NCI-H748 (cell line): ENCODE measurements at regions not wholly inside any gene's neighbourhood (a gene's known extent, or its start where the extent isn't known, plus 50 kb on each side); places are given as distances from the start of the nearest gene placed in this dataset.

Source experiments
- DNase-seq: peaks from one replicate; lab custom pipeline; 2025; ENCODE audit not compliant: unreplicated experiment; lab: John Stamatoyannopoulos, UW

- no peak for DNase-seq
Observed at GRCh38 chr1:83773059-83773458, 225.9 kb downstream of the TTLL7 start.

GRCh38 chr1:83770319-83770661, 228.6 kb downstream of the TTLL7 start:
- no peak for DNase-seq

- DNase-seq = peak; percentile 23
Observed at GRCh38 chr1:83769594-83770318, 229.2 kb downstream of the TTLL7 start.

- DNase-seq = peak; percentile 15
Observed at GRCh38 chr1:83769072-83769471, 229.9 kb downstream of the TTLL7 start.

DNA sequence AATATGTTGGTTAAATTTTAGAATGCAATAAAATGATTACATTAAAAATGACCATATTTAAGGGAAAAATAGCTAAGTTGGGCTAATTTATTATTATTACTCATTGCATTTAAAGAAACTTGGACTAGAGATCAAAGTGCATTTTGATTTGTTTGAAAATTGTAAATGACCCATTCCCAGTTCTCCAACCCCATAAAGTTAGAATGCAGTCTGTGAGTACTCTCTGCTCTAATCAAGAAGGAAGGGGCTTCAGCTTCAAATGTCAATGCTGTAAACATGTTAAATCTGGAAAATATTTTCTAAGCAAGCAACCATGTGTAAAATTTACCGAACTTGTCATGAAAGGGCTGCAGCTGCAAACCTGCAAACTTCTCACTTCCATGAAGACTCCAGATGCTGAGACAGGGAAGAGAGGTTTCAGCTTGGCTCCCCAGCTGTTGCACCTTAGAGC, 232.7 kb downstream of the TTLL7 start:
- no peak for DNase-seq

DNA sequence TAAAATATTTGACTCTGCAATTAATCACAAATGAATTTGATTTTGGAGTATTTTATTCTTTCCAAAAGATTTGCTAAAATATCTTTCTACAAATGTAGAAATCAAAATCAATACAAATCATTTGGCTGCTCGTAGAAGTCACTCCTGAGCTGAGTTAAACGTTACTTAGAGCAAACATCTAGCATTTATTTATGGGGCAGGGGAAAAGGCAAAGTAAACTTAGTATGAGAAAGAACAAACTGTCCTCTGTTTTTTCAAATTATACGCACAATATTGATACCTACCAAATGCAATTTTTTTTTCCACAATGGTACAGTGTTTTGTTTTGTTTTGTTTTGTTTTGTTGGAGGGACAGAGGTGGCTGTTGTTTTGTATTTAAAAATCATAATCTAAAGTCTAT, 233.8 kb downstream of the TTLL7 start:
- DNase-seq = no peak

GRCh38 chr1:83764209-83764608, 234.7 kb downstream of the TTLL7 start:
- no peak for DNase-seq

- no peak for DNase-seq
Observed at GRCh38 chr1:83763361-83764095, 235.4 kb downstream of the TTLL7 start.

- DNase-seq = no peak
Observed at GRCh38 chr1:83762416-83762815, 236.5 kb downstream of the TTLL7 start.

DNA sequence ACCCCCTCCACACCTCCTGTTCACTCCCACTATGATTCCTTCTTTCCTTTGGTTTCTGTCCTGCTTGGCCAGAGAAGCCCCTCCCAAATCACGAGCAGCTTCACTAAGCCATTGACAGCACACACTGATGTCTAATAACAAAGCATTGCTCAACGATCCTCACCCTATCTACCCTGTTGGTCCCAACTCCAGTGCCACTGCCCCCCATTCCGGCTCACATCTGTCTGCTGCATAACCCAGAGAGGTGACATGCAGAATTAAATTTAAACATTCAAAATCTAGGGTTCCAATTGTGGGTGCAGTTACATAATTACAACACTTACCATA, 236.9 kb downstream of the TTLL7 start:
- no peak for DNase-seq

DNA sequence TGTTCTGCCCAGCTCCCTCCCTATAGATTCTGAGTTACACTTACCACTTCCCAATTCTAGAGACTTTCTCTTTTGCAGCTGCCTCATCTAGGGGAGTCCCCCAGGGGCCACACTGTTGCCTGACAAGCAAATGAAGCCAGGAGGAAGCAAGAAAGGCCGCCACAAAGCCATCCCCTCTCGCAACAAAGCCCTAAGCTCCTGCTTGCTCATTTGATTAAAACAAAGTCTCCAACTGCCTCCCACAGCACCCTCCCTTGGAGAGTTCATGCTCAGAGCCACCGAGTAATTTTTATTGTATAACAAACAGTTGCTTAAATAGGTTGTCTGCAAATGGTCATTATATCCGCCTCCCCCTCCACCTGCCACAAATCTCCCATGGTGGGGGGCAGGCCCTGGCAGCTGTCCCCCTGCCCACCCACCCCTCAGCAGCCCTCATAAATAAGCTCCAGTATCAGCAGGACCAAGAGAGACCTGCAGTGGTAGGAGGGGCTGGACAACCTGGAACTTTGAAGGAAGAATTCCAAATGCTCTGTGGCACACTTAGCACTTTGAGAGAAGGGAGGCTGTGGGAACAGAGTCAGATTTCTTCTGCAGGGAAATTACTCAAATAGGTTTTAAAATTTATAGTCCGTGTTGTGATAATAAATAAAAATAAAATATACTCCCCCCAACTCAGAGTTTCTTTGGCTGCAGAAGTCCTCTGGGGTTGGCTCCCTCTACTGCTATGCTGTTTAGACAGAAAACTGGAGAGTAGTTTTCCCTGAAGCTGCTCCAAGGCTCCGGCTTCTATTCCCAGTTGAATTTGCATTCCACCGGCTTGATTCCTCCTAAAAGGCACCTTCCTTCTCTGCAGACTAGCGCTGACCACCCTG, 237.5 kb downstream of the TTLL7 start:
- peak; percentile 31 for DNase-seq

- no peak for DNase-seq
Observed at GRCh38 chr1:83760226-83761021, 238.5 kb downstream of the TTLL7 start.

DNA sequence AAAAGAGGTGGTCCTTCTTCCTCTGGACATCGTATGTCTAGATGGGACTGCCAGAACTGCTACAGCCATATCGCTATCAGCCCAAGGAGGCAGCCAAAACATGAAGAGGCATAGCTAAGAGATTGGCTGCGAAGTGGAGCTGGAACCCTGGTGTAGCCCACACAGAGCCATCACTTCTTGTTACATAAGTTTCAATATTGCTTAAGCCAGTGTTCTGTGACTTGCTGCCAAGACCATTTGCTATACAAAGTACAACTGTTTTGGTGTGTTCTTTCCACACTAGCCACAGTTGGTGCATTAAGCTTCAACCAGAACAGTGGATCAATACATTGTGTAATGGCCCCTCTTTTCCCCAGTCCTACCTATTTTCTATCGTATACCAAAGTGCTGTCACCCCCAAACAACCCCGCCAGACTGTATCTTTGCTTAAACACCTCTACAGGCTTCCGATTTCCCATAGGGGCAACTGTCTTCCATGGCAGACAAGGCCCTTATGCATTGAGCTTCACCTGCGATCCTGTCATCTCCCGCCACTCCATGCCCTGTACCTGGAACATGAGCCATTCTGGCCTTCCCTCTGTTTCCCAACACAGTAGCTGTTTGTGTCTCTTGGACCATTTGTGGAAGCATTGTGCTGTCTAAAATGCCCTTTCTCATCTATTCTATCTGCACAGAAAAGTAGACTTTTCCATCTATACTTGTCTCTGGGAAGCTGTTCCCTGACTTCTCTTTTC, 241.8 kb downstream of the TTLL7 start:
- no peak for DNase-seq

DNA sequence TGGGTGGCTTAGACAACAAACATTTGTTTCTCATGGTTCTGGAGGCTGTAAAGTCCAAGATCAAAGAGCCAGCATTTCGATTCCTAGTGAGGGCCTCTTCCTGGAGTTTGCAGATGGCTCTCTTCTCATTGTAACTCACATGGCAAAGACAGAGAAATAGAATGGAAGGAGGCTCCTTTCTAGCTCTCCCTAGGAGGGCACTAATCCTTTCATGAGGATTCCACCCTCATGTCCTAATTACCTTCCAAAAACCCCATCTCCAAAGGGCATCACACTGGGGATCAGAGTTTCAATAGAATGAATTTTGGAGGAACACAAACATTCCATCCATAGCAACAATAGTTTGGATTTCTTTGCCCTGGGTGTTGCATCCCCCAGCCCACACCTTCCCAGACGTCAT, 247.3 kb downstream of the TTLL7 start:
- no peak for DNase-seq

DNA sequence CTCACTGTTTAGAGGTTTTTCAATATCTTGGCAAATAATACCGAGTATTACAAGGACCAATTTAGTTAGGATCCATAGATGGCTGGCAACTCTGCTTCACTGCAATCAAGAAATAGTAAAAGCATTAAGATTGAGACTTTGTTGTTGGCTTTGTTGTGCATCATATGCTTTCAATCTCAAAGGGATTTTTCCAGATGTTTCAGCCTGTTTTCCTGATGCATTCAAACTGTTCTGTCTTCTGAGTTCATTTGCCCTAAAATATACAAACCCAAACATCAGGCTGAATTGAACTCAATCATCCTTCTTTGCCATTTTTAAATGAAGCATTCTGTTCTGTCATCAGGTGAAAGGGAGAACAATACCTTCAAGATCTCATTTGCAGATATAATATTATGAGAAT, 248.7 kb downstream of the TTLL7 start:
- no peak for DNase-seq

- DNase-seq = no peak
Observed at GRCh38 chr1:83747853-83748482, 251.0 kb downstream of the TTLL7 start.

DNA sequence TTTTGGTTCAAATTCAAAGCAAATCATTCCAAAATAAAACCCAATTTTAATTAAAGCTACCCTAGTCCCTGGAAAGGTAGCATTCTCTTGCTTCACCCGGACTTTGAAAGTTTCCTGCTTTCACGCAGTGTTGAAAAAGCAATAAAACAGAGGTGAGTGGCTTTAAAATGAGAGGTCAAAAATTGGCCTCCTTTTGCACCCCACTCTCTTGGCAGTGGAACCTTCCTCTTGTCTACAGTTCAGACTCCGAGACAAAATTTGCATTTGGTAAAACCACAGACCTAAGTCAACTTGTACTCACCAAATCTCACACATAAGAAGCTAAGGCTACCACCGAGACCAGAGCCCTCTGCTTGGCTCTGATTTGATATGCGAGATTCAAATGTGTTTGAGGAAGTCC, 252.7 kb downstream of the TTLL7 start:
- no peak for DNase-seq

DNA sequence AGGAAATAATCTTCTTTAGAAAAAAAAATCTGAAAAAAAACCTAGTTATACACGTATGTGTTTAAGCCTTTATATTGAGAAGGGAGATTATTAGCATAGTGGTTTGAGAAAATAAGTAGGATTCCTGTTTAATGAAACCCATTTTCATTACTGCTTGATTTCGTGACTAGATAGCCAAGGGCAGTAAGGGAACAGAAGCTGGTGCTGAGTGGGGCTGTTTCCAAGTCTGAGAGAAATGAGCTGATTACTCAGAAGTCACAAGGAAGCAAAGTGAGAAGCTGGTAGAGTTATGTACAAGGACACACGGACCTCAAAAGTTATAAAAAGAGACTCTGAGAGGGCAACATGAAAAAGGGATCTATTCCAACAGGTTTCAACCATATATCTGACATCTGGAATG, 256.5 kb downstream of the TTLL7 start:
- no peak for DNase-seq

DNA sequence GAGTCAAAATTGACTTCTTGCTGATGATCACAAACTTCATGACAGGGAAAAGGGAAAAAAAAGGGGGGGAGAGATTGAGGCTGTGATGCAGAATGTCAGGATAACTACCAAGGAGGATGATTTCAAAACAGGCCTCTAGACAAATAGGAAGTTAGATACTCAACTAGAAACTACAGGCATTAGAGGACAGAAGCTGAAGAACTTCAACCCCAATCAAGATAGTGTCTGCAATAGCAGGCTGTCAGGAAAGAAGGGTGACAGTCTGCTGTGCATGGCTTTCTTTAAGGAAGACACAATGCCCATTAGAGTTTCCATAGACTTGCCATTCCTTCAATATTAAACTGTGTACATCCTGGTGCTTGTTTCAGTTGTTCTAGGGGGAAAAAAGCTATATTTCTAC, 257.2 kb downstream of the TTLL7 start:
- DNase-seq = no peak

GRCh38 chr1:83741348-83741747, 257.6 kb downstream of the TTLL7 start:
- no peak for DNase-seq
